Upper lobe of left lung (tissue), 6 donors: ENCODE measurements at regions not wholly inside any gene's neighbourhood (a gene's known extent, or its start where the extent isn't known, plus 50 kb on each side); places are given as distances from the start of the nearest gene placed in this dataset.

ENCODE experiments used
- ATAC-seq, 2 donors: fragments of 200-7000 bp; cut with Tn5 transposase; one replicate each; pipeline ENCODE4 v1.9.1; 2022; ENCODE audit warnings: mild to moderate bottlenecking in 2 of 2, moderate library complexity in 2 of 2; ENCODE audit not compliant: low FRiP score in 2 of 2
- DNase-seq, 2 donors: peaks; one replicate each; pipeline ENCODE4 v3.0.0-alpha.2; 2019 to 2020
- H3K27ac ChIP-seq, 4 donors: fragments of 200-600 bp; sonication (generic); one replicate each; pipeline ENCODE4 v1.5.1; 2016 to 2019
- H3K27me3 ChIP-seq, 4 donors: fragments of 200-600 bp; sonication (generic); one replicate each; pipeline ENCODE4 v1.5.1; 2017 to 2019
- H3K36me3 ChIP-seq, 4 donors: fragments of 200-600 bp; sonication (generic); one replicate each; pipeline ENCODE4 v1.5.1; 2016 to 2019
- H3K4me1 ChIP-seq, 4 donors: fragments of 200-600 bp; sonication (generic); one replicate each; pipeline ENCODE4 v1.5.1; 2018 to 2019
- H3K4me3 ChIP-seq, 4 donors: fragments of 200-600 bp; sonication (generic); one replicate each; pipeline ENCODE4 v1.5.1; 2017 to 2019; ENCODE audit warnings: mild to moderate bottlenecking in 2 of 4, moderate library complexity in 1 of 4
- H3K9me3 ChIP-seq, 4 donors: fragments of 200-600 bp; sonication (generic); one replicate each; pipeline ENCODE4 v1.5.1; 2018 to 2019
- EP300 ChIP-seq, 4 donors: sonication (generic); formaldehyde crosslinking; IDR thresholded peaks; one replicate each; pipeline ENCODE4 v1.5.1; 2017; ENCODE audit warnings: antibody characterized with exemption in 4 of 4, control low read depth in 2 of 4
- POLR2A ChIP-seq, 4 donors: fragments of 450-650 bp; IDR thresholded peaks; one replicate each; pipeline ENCODE4 v1.5.1; 2016 to 2017; ENCODE audit warnings: antibody characterized with exemption in 4 of 4, mild to moderate bottlenecking in 2 of 4
- POLR2AphosphoS5 ChIP-seq, 2 donors: sonication (generic); formaldehyde crosslinking; IDR thresholded peaks; one replicate each; pipeline ENCODE4 v1.5.1; 2017; ENCODE audit warnings: antibody characterized with exemption in 2 of 2
- WGBS, 2 donors: methylation state at CpG; one replicate each; pipeline ENCODE4 v1.1.5; 2017 to 2018; 5-methylcytosine and 5-hydroxymethylcytosine counted together
- TF ChIP-seq, protein P1 (sequence below), 6 experiments: fragments of 450-650 bp in 4 of 6; fragments of 200-600 bp in 2 of 6; sonication (generic) in 2 of 6; IDR thresholded peaks; one replicate each; pipeline ENCODE4 v1.5.1; 2016 to 2019; ENCODE audit warnings: antibody characterized with exemption in 6 of 6
- donor health status: DM: no; HTN: no; CAD: no; lungs with moderate emphysema.
- donor health status: DM: no; HTN: yes; CAD: no; lungs with severe emphysema.

DNA sequence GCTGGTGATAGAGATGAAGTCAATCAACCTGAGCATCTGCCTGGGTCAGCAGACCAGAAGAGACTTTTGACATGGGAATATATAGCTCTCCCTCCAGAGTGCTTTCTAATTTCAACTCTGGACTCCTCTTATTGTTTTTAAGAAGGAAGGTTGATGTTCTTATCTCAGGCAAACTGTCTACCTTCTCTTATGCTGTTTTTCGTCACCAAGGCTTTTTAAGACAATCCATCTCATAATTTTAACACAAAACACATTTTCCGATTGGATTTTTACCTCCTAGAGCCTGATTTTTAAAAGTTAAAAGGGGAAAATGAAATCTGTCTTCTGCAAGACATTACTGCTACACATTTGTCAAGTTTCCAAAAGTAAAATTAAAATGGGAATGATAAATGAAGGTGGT is 368.7 kb upstream of the MIS18BP1 start:
- DNase-seq (no peak), ATAC-seq (no peak)
- Histone ChIP-seq H3K4me3 (no peak overlapping the region), H3K4me1 (no peaks in the 10 kb centered on the region), H3K9me3 (no peaks in the 10 kb centered on the region), H3K27me3 (no peaks in the 10 kb centered on the region), H3K36me3 (no peaks in the 10 kb centered on the region), H3K27ac (no peak overlapping the region)
- WGBS, 2 donors: 76 to 82% methylated on average over 2 of the region's 2 CpGs
- TF ChIP-seq EP300 (IDR thresholded peaks at IDR 0.05): no peak
- TF ChIP-seq POLR2A (IDR thresholded peaks at IDR 0.05): no peak
- no peak for TF ChIP-seq POLR2AphosphoS5 (IDR thresholded peaks at IDR 0.05)
- TF ChIP-seq, protein P1, sequence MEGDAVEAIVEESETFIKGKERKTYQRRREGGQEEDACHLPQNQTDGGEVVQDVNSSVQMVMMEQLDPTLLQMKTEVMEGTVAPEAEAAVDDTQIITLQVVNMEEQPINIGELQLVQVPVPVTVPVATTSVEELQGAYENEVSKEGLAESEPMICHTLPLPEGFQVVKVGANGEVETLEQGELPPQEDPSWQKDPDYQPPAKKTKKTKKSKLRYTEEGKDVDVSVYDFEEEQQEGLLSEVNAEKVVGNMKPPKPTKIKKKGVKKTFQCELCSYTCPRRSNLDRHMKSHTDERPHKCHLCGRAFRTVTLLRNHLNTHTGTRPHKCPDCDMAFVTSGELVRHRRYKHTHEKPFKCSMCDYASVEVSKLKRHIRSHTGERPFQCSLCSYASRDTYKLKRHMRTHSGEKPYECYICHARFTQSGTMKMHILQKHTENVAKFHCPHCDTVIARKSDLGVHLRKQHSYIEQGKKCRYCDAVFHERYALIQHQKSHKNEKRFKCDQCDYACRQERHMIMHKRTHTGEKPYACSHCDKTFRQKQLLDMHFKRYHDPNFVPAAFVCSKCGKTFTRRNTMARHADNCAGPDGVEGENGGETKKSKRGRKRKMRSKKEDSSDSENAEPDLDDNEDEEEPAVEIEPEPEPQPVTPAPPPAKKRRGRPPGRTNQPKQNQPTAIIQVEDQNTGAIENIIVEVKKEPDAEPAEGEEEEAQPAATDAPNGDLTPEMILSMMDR (IDR thresholded peaks at IDR 0.05): no peak

DNA sequence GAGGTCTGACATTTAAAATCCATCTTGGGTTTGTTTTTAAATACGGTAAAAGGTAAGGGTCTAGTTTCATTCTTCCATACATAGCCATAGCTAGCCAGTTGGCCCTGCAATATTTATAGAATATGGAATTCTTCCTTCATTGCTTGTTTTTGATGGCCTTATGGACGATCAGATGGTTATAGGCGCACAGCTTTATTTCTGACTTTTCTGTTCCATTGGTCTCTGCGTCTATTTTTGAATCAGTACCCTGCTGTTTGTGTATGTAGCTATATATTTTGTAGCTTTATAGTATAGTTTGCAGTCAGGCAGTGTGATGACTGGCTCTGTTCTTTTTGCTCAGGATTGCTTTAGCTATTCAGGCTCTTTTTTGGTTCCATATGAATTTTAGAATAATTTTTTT is 366.8 kb upstream of the MIS18BP1 start:
- no peak for DNase-seq
- no peaks in the 10 kb centered on the region for H3K36me3 ChIP-seq
- H3K27me3 ChIP-seq: no peaks in the 10 kb centered on the region
- TF ChIP-seq, protein P1 (IDR thresholded peaks at IDR 0.05): no peak
- TF ChIP-seq POLR2AphosphoS5 (IDR thresholded peaks at IDR 0.05) (no peak), EP300 (IDR thresholded peaks at IDR 0.05) (no peak), POLR2A (IDR thresholded peaks at IDR 0.05) (no peak)
- H3K4me3 ChIP-seq: no peak overlapping the region
- no peak for ATAC-seq
- 73 to 91% methylated on average over 4 of the region's 4 CpGs for WGBS, 2 donors
- no peaks in the 10 kb centered on the region for H3K9me3 ChIP-seq
- H3K27ac ChIP-seq: no peak overlapping the region
- no peaks in the 10 kb centered on the region for H3K4me1 ChIP-seq

DNA sequence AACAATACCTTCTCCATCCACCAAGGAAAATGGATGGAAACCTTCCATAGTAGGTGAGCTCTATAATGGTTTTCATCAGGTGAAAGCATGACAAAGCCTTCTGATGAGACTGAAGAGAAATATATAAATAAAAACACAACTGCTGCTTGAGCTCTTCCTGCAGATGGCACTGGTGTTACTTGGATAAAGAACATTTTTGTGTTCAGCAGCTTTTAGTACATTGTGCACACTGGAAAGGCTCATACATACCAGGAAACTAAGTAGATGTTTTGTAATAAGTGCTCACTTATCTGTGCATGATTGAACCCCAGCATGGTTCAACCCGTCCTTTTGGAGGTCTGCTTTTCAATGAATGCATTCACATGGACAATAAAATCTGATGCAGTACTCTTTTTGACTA is 357.3 kb upstream of the MIS18BP1 start:
- Histone ChIP-seq H3K9me3 (no peaks in the 10 kb centered on the region), H3K27me3 (no peaks in the 10 kb centered on the region), H3K27ac (no peak overlapping the region), H3K4me3 (no peak overlapping the region), H3K4me1 (no peaks in the 10 kb centered on the region), H3K36me3 (no peaks in the 10 kb centered on the region)
- WGBS, 2 donors: 30 to 57% methylated on average over 1 of the region's 1 CpG
- ATAC-seq (no peak), DNase-seq (no peak)
- TF ChIP-seq EP300 (IDR thresholded peaks at IDR 0.05) (no peak), POLR2A (IDR thresholded peaks at IDR 0.05) (no peak), POLR2AphosphoS5 (IDR thresholded peaks at IDR 0.05) (no peak)
- TF ChIP-seq, protein P1 (IDR thresholded peaks at IDR 0.05): peak in 2 of 6 experiments; percentile 15 to 27

DNA sequence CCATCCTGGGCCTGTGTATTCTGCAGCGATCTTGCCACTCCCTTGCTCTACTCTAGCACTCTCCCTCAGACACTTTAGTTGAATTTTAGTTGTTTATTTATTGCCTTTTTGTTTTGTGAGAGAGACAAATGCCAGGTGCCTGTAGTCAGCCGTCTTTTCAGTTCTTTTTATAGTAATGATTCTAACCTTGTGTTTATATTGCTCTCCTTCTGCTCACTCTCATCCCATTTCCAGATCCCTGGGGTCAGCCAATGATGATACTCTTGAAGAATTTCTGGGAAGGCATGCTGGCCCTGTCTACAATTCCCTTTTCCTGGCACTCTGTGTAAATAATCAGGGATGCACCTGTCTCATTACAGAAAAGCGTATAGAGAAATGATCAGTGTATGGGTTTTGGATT is 334.1 kb upstream of the MIS18BP1 start:
- H3K27me3 ChIP-seq: no peaks in the 10 kb centered on the region
- peaks cover 0 to 8% (median 2%) of the 10 kb centered on the region in 4 donors for H3K9me3 ChIP-seq
- no peak overlapping the region for H3K27ac ChIP-seq
- DNase-seq (no peak), ATAC-seq (no peak)
- H3K36me3 ChIP-seq: no peaks in the 10 kb centered on the region
- TF ChIP-seq, protein P1 (IDR thresholded peaks at IDR 0.05): no peak
- TF ChIP-seq POLR2AphosphoS5 (IDR thresholded peaks at IDR 0.05) (no peak), POLR2A (IDR thresholded peaks at IDR 0.05) (no peak), EP300 (IDR thresholded peaks at IDR 0.05) (no peak)
- WGBS, 2 donors: 67 to 74% methylated on average over 3 of the region's 3 CpGs
- no peaks in the 10 kb centered on the region for H3K4me1 ChIP-seq
- H3K4me3 ChIP-seq: no peak overlapping the region

DNA sequence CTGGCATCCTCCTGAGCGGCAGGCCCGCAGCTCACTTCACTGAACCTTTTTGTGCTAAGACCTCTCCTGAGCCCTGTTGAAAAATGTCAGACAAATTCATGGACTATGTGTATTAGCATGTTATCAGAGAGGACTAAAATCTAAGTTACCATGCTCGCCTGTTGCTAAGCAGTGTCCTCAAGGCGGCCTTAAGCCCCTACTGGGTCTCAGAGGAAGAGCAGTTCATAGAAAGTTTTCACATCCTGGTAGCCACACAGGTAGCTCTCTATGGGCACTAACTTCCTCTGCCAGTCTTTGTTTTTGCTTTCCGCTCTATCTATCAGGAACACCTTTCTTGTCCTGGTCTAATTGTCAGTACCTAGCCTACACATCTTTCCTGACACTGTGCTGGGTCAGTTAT is 306.6 kb upstream of the MIS18BP1 start:
- H3K27me3 ChIP-seq: no peaks in the 10 kb centered on the region
- H3K4me3 ChIP-seq: no peak overlapping the region
- DNase-seq (no peak), ATAC-seq (no peak)
- TF ChIP-seq POLR2A (IDR thresholded peaks at IDR 0.05) (no peak), EP300 (IDR thresholded peaks at IDR 0.05) (no peak)
- TF ChIP-seq, protein P1 (IDR thresholded peaks at IDR 0.05): no peak
- no peak overlapping the region for H3K27ac ChIP-seq
- H3K36me3 ChIP-seq: no peaks in the 10 kb centered on the region
- H3K9me3 ChIP-seq: no peaks in the 10 kb centered on the region
- 89 to 92% methylated on average over 5 of the region's 5 CpGs for WGBS, 2 donors
- no peaks in the 10 kb centered on the region for H3K4me1 ChIP-seq
